GM13977 (cell line): ENCODE measurements at regions not wholly inside any gene's neighbourhood (a gene's known extent, or its start where the extent isn't known, plus 50 kb on each side); places are given as distances from the start of the nearest gene placed in this dataset.

Source experiments
- DNase-seq: peaks from one replicate; pipeline ENCODE4 v3.0.0; 2012; ENCODE audit warnings: low spot score
- CTCF ChIP-seq: IDR thresholded peaks from 2 replicates; pipeline ENCODE4 v1.5.1; 2012; ENCODE audit warnings: mild to moderate bottlenecking, control low read depth; ENCODE audit not compliant: insufficient read depth; ENCODE audit errors: extremely low read depth, missing control alignments
- in situ Hi-C: fragments of 300-500 bp; cut with MboI; formaldehyde crosslinking; loops from one replicate; pipeline ENCODE4 v1.12.0; 2022; ENCODE audit warnings: low sequenced_read_pairs, low pct_unique_long_range_greater_than_20kb, mixed read lengths, inconsistent platforms; ENCODE audit not compliant: unreplicated experiment

- no peak for DNase-seq
- no peak for TF ChIP-seq CTCF
- in situ Hi-C loops = no loop called here
These were observed 382.7 kb downstream of the LIG4 start for GRCh38 chr13:107832500-107833100.

- DNase-seq = no peak
- no peak for TF ChIP-seq CTCF
- in situ Hi-C loops = no loop called here
These were observed 384.5 kb downstream of the LIG4 start for GRCh38 chr13:107830804-107831203.

GRCh38 chr13:107827840-107828549 is 387.3 kb downstream of the LIG4 start:
- no peak for TF ChIP-seq CTCF
- no peak for DNase-seq
- in situ Hi-C loops = no loop called here

GRCh38 chr13:107824635-107825034 is 390.7 kb downstream of the LIG4 start:
- TF ChIP-seq CTCF = no peak
- DNase-seq = no peak
- in situ Hi-C loops = no loop called here

- DNase-seq = no peak
- no peak for TF ChIP-seq CTCF
- in situ Hi-C loops = no loop called here
These were observed 393.3 kb downstream of the LIG4 start for GRCh38 chr13:107822006-107822405.

GRCh38 chr13:107821492-107821891 is 393.8 kb downstream of the LIG4 start:
- in situ Hi-C loops = no loop called here
- TF ChIP-seq CTCF = no peak
- DNase-seq = no peak
